G401.6 (cell line): ENCODE measurements at regions not wholly inside any gene's neighbourhood (a gene's known extent, or its start where the extent isn't known, plus 50 kb on each side); places are given as distances from the start of the nearest gene placed in this dataset.
"Not testable (repeated sequence)": the region's sequence is repeated elsewhere in the genome, so short reads cannot be mapped to it uniquely, and the experiment has no call there.

Source experiments
- FAIRE-seq: peaks from 2 replicates; lab custom pipeline; 2012; peaks lifted over from hg19 to GRCh38; lab: Jason Lieb, UNC

- no peak for FAIRE-seq
Observed at GRCh38 chr2:175684466-175684865, 317.6 kb downstream of the LNPK start.

GRCh38 chr2:175679728-175680127, 322.3 kb downstream of the LNPK start:
- no peak for FAIRE-seq

GRCh38 chr2:175679231-175679630, 322.8 kb downstream of the LNPK start:
- no peak for FAIRE-seq

GRCh38 chr2:175677880-175678279, 324.2 kb downstream of the LNPK start:
- no peak for FAIRE-seq

- no peak for FAIRE-seq
Observed at GRCh38 chr2:175676813-175677212, 325.3 kb downstream of the LNPK start.

GRCh38 chr2:175668804-175669203, 333.3 kb downstream of the LNPK start:
- not testable (repeated sequence) for FAIRE-seq

- FAIRE-seq = no peak
Observed at GRCh38 chr2:175662335-175662734, 339.7 kb downstream of the LNPK start.

GRCh38 chr2:175648577-175649063, 353.4 kb downstream of the LNPK start:
- FAIRE-seq = no peak

- FAIRE-seq = no peak
Observed at GRCh38 chr2:175647058-175647457, 355.0 kb downstream of the LNPK start.

- FAIRE-seq = no peak
Observed at GRCh38 chr2:175640655-175641054, 361.4 kb downstream of the LNPK start.

GRCh38 chr2:175633227-175633626, 368.8 kb downstream of the LNPK start:
- FAIRE-seq = no peak

- no peak for FAIRE-seq
Observed at GRCh38 chr2:175631245-175631623, 370.8 kb downstream of the LNPK start.

GRCh38 chr2:175630280-175631244, 371.5 kb downstream of the LNPK start:
- no peak for FAIRE-seq

GRCh38 chr2:175628243-175628642, 373.8 kb downstream of the LNPK start:
- FAIRE-seq = no peak

GRCh38 chr2:175627405-175627804, 374.7 kb downstream of the LNPK start:
- FAIRE-seq = no peak

GRCh38 chr2:175626796-175627195, 375.3 kb downstream of the LNPK start:
- no peak for FAIRE-seq

GRCh38 chr2:175624785-175625184, 377.3 kb downstream of the LNPK start:
- no peak for FAIRE-seq

GRCh38 chr2:175624211-175624761, 377.8 kb downstream of the LNPK start:
- FAIRE-seq = no peak

GRCh38 chr2:175621821-175622220, 380.2 kb downstream of the LNPK start:
- FAIRE-seq = no peak

- FAIRE-seq = no peak
Observed at GRCh38 chr2:175620106-175620505, 382.0 kb downstream of the LNPK start.

GRCh38 chr2:175619179-175620045, 382.7 kb downstream of the LNPK start:
- no peak for FAIRE-seq

GRCh38 chr2:175612280-175612679, 389.8 kb downstream of the LNPK start:
- no peak for FAIRE-seq
